ENCODE measurements at regions not wholly inside any gene's neighbourhood (a gene's known extent, or its start where the extent isn't known, plus 50 kb on each side); places are given as distances from the start of the nearest gene placed in this dataset.

DNA sequence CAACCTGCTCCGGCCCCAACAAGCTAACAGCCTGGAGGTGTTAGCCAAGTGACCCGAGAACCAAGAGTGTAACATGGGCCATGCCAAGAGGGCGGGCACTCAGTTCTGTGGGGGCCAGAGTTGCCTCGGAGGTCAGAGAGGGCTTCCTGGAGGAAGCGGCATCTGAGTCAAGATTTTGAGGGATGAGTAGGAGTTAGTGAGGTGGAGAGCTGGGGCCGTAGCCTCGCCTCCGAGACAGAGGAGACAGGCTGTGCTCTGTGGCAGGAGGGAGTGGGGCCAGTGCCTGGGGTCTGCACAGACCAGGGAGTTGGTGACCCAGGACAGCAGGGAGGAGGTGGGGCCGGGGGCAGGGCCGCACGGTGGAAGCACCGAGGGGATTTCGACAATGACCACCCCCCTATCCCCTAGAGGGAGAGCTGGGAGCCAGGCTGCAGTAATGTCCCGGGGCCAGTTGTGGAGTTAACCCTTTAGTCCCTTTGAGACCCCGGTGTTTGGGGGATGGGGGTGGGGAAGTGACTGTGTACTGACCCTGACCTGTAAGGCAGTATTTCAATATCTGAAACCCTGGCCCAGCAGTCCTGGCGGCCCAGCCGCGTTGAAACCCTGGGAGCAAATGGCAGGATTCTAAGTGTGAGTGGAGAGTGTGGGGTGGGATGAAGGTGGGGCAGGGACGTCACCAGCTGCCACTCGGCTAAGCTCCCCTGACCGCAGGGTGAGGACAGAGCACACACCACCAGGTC, 148.7 kb upstream of the COL5A1 start (continued):
- TF ChIP-seq RAD21 (IDR thresholded peaks at IDR 0.05 in 1 of 2, conservative IDR thresholded peaks at IDR 0.05 in 1 of 2; ENCODE audit: low read depth in 2 of 2, low read length in 2 of 2), result no peak
